ENCODE measurements at regions not wholly inside any gene's neighbourhood (a gene's known extent, or its start where the extent isn't known, plus 50 kb on each side); places are given as distances from the start of the nearest gene placed in this dataset.

DNA sequence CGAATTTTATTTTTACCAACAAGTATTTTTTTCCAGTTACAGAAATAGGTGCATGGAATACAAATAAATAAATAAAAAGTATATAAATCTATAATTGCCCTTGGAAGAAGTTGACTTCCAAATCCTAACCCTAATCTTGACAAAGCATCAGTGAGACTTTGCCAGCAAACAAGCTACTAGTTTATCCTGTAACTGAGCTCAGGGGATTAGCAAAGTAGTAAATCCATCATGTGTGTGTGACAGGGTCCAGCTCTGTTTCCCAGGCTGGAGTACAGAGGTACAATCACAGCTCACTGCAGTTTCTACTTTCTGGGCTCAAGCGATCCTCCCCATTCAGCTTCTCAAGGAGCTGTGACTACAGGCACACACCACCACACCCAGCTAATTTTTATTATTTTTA, 948.0 kb upstream of the CNTNAP5 start:
- Mint-ChIP-seq H3K9me3 (ENCODE audit: unreplicated experiment) (peaks cover 7% of the 10 kb centered on the region), H3K4me3 (ENCODE audit: unreplicated experiment) (no peak overlapping the region), H3K27ac (ENCODE audit: unreplicated experiment) (no peak overlapping the region), H3K36me3 (ENCODE audit: insufficient read depth, unreplicated experiment) (no peaks in the 10 kb centered on the region), H3K4me1 (ENCODE audit: low read depth, unreplicated experiment) (no peaks in the 10 kb centered on the region), H3K27me3 (ENCODE audit: insufficient read depth, unreplicated experiment) (no peaks in the 10 kb centered on the region)
- Histone ChIP-seq H3K4me1 (no peaks in the 10 kb centered on the region), H3K4me3 (ENCODE audit: low read depth, low read length) (no peak overlapping the region), H3K27me3 (replicated peaks; ENCODE audit: control insufficient read depth, insufficient read depth, low read length) (no peaks in the 10 kb centered on the region), H3K9me3 (no peaks in the 10 kb centered on the region; the same call in none of the 2 replicates), H3K36me3 (ENCODE audit: control insufficient read depth, insufficient read depth, low read length) (no peaks in the 10 kb centered on the region)
- DNase-seq = no peak
- CTCF ChIA-PET = no interaction called here
- POLR2A ChIA-PET = no interaction called here
- no TSS peak for BruUV-seq (replicated peaks)
- TF ChIP-seq CTCF (IDR thresholded peaks at IDR 0.05; ENCODE audit: insufficient read depth in 1 of 2, low read depth in 1 of 2, low read length in 1 of 2, severe bottlenecking in 1 of 2, unreplicated experiment in 1 of 2) = no peak
- intact Hi-C loops (cut with micrococcal nuclease; ENCODE audit: unreplicated experiment) = no loop called here

DNA sequence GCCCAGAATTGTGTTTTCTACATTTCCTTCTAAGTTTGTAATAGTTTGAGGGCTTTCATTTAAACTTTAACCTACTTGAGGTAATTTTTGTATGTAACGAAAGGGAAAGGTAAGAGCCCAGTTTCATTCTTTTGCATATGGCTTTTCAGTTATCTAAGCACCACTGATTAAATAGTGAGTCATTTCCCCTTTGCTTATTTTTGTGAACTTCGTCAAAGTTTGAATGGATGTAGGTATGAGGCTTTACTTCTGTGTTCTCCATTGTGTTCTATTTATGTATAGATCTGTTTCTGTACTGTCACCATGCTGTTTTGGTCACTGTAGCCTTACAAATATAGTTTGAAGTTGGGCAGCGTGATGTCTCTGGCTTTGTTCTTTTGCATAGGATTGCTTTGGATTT, 944.8 kb upstream of the CNTNAP5 start:
- no peak for TF ChIP-seq CTCF (IDR thresholded peaks at IDR 0.05; ENCODE audit: insufficient read depth in 1 of 2, low read depth in 1 of 2, low read length in 1 of 2, severe bottlenecking in 1 of 2, unreplicated experiment in 1 of 2)
- no peak for DNase-seq
- Mint-ChIP-seq H3K4me3 (ENCODE audit: unreplicated experiment) (no peak overlapping the region), H3K27ac (ENCODE audit: unreplicated experiment) (no peak overlapping the region), H3K27me3 (ENCODE audit: insufficient read depth, unreplicated experiment) (no peaks in the 10 kb centered on the region), H3K36me3 (ENCODE audit: insufficient read depth, unreplicated experiment) (no peaks in the 10 kb centered on the region), H3K9me3 (ENCODE audit: unreplicated experiment) (peaks cover 7% of the 10 kb centered on the region), H3K4me1 (ENCODE audit: low read depth, unreplicated experiment) (no peaks in the 10 kb centered on the region)
- Histone ChIP-seq H3K27me3 (replicated peaks; ENCODE audit: control insufficient read depth, insufficient read depth, low read length) (no peaks in the 10 kb centered on the region), H3K4me1 (no peaks in the 10 kb centered on the region), H3K4me3 (ENCODE audit: low read depth, low read length) (no peak overlapping the region), H3K9me3 (no peaks in the 10 kb centered on the region; the same call in none of the 2 replicates), H3K36me3 (ENCODE audit: control insufficient read depth, insufficient read depth, low read length) (no peaks in the 10 kb centered on the region)
- ChIA-PET CTCF (no interaction called here), POLR2A (no interaction called here)
- BruUV-seq (replicated peaks) = no TSS peak
- intact Hi-C loops (cut with micrococcal nuclease; ENCODE audit: unreplicated experiment) = no loop called here

DNA sequence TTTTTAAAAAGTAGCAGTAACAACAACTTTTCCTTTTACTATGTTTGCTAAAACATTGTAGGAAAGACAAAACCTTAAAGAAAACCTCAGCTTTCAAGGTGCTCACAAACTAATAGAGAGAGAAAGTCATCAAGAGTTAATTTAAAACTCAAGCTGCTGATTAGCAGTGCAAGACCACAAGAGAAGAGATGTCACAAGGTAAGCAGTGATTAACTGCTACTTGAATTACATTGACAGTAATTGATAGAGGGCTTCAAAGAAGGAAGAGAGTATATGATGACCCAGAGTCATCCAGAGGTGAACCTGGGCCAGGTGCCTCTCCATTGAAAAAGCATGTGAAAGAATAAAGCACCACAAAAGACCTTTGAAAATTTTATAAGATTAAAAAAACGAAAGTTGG, 939.6 kb upstream of the CNTNAP5 start:
- H3K4me3 Mint-ChIP-seq (ENCODE audit: unreplicated experiment) = no peak overlapping the region
- Histone ChIP-seq H3K27me3 (replicated peaks; ENCODE audit: control insufficient read depth, insufficient read depth, low read length) (no peaks in the 10 kb centered on the region), H3K4me1 (no peaks in the 10 kb centered on the region), H3K36me3 (ENCODE audit: control insufficient read depth, insufficient read depth, low read length) (no peaks in the 10 kb centered on the region), H3K4me3 (ENCODE audit: low read depth, low read length) (no peak overlapping the region), H3K9me3 (no peaks in the 10 kb centered on the region)
- no TSS peak for BruUV-seq (replicated peaks)
- POLR2A ChIA-PET = no interaction called here
- no peaks in the 10 kb centered on the region for H3K9me3 Mint-ChIP-seq (ENCODE audit: unreplicated experiment)
- no peaks in the 10 kb centered on the region for H3K27me3 Mint-ChIP-seq (ENCODE audit: insufficient read depth, unreplicated experiment)
- DNase-seq = no peak
- TF ChIP-seq CTCF (IDR thresholded peaks at IDR 0.05; ENCODE audit: insufficient read depth in 1 of 2, low read depth in 1 of 2, low read length in 1 of 2, severe bottlenecking in 1 of 2, unreplicated experiment in 1 of 2) = no peak
- no peak overlapping the region for H3K27ac Mint-ChIP-seq (ENCODE audit: unreplicated experiment)
- no peaks in the 10 kb centered on the region for H3K4me1 Mint-ChIP-seq (ENCODE audit: low read depth, unreplicated experiment)
- intact Hi-C loops (cut with micrococcal nuclease; ENCODE audit: unreplicated experiment) = no loop called here
- H3K36me3 Mint-ChIP-seq (ENCODE audit: insufficient read depth, unreplicated experiment) = no peaks in the 10 kb centered on the region
- CTCF ChIA-PET = no interaction called here
